ENCODE measurements at regions not wholly inside any gene's neighbourhood (a gene's known extent, or its start where the extent isn't known, plus 50 kb on each side); places are given as distances from the start of the nearest gene placed in this dataset.
"Not testable (repeated sequence)": the region's sequence is repeated elsewhere in the genome, so short reads cannot be mapped to it uniquely, and the experiment has no call there.

DNA sequence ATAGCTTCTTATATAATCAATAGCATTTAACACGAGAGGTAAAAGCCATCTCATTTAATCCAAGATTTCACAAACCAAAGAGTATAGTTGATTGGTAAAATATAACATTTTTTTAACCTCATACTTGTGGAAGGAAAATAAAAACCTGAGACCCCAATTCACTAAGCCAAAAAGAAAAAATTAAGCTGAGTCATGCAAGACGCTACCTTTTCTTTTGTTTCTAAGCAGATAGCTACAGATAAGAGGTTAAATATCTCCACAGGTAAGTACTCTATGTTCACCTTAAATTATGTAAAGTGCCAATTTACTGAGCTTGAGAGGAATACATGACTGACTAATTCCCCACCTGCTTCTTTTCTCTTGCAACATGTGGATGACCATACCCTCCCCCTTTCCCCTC is 656.4 kb downstream of the MECOM start:
- POLR2A ChIA-PET: no interaction called here
- CTCF ChIA-PET: no interaction called here
- no peaks in the 10 kb centered on the region for H3K9me3 ChIP-seq
- no peaks in the 10 kb centered on the region for H3K36me3 ChIP-seq (replicated peaks in 1 of 2; ENCODE audit: control insufficient read depth in 1 of 2, insufficient read depth in 2 of 2, low read length in 1 of 2)
- H3K4me3 ChIP-seq (ENCODE audit: low read depth in 2 of 2, low read length in 1 of 2): no peak overlapping the region
- DNase-seq: no peak
- H2AFZ ChIP-seq (ENCODE audit: low read depth): no peak overlapping the region
- no peak overlapping the region for H3K4me2 ChIP-seq
- no peak overlapping the region for H3K27ac ChIP-seq (ENCODE audit: low read depth in 2 of 2, low read length in 1 of 2)
- no peak overlapping the region for H3K9ac ChIP-seq
- H3F3A ChIP-seq (replicated peaks; ENCODE audit: insufficient read depth): no peaks in the 10 kb centered on the region
- H4K20me1 ChIP-seq (ENCODE audit: insufficient read depth): no peaks in the 10 kb centered on the region
- H3K79me2 ChIP-seq (ENCODE audit: insufficient read depth): no peaks in the 10 kb centered on the region
- WGBS (ENCODE audit: low lambda C conversion rate): 22% methylated on average over 2 of the region's 2 CpGs
- H3K27me3 ChIP-seq (ENCODE audit: insufficient read depth): no peaks in the 10 kb centered on the region
- no peaks in the 10 kb centered on the region for H3K9me2 ChIP-seq
- TF ChIP-seq CHD2 (IDR thresholded peaks at IDR 0.05; ENCODE audit: low read length, partially characterized antibody) (no peak), RAD21 (IDR thresholded peaks at IDR 0.05; ENCODE audit: low read length) (no peak), MEF2A (IDR thresholded peaks at IDR 0.05; ENCODE audit: borderline replicate concordance, low read depth) (no peak), JUND (IDR thresholded peaks at IDR 0.05) (no peak), MXI1 (IDR thresholded peaks at IDR 0.05; ENCODE audit: low read depth, low read length) (no peak), FOXJ3 (CRISPR knock-in tag; IDR thresholded peaks at IDR 0.05) (no peak), GABPA (IDR thresholded peaks at IDR 0.05; ENCODE audit: low read depth) (no peak), FOSL2 (IDR thresholded peaks at IDR 0.05; ENCODE audit: borderline replicate concordance, low read depth) (no peak), ELF1 (IDR thresholded peaks at IDR 0.05) (no peak), NFIC (IDR thresholded peaks at IDR 0.05; ENCODE audit: borderline replicate concordance) (no peak), YY1 (IDR thresholded peaks at IDR 0.05; ENCODE audit: low read depth) (no peak), TCF12 (IDR thresholded peaks at IDR 0.05) (no peak), SMC3 (IDR thresholded peaks at IDR 0.05; ENCODE audit: low read depth, low read length) (no peak), GATA2 (CRISPR knock-in tag; IDR thresholded peaks at IDR 0.05) (no peak), FOXM1 (IDR thresholded peaks at IDR 0.05; ENCODE audit: low read depth) (no peak)
- TF ChIP-seq, protein P1, sequence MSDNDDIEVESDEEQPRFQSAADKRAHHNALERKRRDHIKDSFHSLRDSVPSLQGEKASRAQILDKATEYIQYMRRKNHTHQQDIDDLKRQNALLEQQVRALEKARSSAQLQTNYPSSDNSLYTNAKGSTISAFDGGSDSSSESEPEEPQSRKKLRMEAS (IDR thresholded peaks at IDR 0.05; ENCODE audit: low read depth): no peak
- TF ChIP-seq, protein P2, sequence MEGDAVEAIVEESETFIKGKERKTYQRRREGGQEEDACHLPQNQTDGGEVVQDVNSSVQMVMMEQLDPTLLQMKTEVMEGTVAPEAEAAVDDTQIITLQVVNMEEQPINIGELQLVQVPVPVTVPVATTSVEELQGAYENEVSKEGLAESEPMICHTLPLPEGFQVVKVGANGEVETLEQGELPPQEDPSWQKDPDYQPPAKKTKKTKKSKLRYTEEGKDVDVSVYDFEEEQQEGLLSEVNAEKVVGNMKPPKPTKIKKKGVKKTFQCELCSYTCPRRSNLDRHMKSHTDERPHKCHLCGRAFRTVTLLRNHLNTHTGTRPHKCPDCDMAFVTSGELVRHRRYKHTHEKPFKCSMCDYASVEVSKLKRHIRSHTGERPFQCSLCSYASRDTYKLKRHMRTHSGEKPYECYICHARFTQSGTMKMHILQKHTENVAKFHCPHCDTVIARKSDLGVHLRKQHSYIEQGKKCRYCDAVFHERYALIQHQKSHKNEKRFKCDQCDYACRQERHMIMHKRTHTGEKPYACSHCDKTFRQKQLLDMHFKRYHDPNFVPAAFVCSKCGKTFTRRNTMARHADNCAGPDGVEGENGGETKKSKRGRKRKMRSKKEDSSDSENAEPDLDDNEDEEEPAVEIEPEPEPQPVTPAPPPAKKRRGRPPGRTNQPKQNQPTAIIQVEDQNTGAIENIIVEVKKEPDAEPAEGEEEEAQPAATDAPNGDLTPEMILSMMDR (IDR thresholded peaks at IDR 0.05): no peak
- TF ChIP-seq, protein P3, sequence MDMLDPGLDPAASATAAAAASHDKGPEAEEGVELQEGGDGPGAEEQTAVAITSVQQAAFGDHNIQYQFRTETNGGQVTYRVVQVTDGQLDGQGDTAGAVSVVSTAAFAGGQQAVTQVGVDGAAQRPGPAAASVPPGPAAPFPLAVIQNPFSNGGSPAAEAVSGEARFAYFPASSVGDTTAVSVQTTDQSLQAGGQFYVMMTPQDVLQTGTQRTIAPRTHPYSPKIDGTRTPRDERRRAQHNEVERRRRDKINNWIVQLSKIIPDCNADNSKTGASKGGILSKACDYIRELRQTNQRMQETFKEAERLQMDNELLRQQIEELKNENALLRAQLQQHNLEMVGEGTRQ (IDR thresholded peaks at IDR 0.05; ENCODE audit: borderline replicate concordance, low read depth, low read length): no peak
- TF ChIP-seq, protein P4, sequence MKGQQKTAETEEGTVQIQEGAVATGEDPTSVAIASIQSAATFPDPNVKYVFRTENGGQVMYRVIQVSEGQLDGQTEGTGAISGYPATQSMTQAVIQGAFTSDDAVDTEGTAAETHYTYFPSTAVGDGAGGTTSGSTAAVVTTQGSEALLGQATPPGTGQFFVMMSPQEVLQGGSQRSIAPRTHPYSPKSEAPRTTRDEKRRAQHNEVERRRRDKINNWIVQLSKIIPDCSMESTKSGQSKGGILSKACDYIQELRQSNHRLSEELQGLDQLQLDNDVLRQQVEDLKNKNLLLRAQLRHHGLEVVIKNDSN (IDR thresholded peaks at IDR 0.05; ENCODE audit: borderline replicate concordance, low read depth): no peak
- no peaks in the 10 kb centered on the region for H3K4me1 ChIP-seq (ENCODE audit: control insufficient read depth in 1 of 2, insufficient read depth in 2 of 2, low read depth in 1 of 2, low read length in 1 of 2)

DNA sequence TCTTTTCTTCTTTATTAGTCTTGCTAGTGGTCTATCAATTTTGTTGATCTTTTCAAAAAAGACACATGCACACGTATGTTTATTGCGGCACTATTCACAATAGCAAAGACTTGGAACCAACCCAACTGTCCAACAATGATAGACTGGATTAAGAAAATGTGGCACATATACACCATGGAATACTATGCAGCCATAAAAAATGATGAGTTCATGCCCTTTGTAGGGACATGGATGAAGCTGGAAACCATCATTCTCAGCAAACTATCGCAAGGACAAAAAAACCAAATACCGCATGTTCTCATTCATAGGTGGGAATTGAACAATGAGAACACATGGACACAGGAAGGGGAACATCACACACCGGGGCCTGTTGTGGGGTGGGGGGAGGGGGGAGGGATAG is 657.1 kb downstream of the MECOM start:
- POLR2A ChIA-PET; H3K9me3 ChIP-seq; H3K27ac ChIP-seq (ENCODE audit: low read depth in 2 of 2, low read length in 1 of 2); H3K36me3 ChIP-seq (replicated peaks in 1 of 2; ENCODE audit: control insufficient read depth in 1 of 2, insufficient read depth in 2 of 2, low read length in 1 of 2); H3K4me3 ChIP-seq (ENCODE audit: low read depth in 2 of 2, low read length in 1 of 2); H3K9me2 ChIP-seq; H3K27me3 ChIP-seq (ENCODE audit: insufficient read depth); H4K20me1 ChIP-seq (ENCODE audit: insufficient read depth); H3K79me2 ChIP-seq (ENCODE audit: insufficient read depth); H3K4me2 ChIP-seq; CTCF ChIA-PET; H3K4me1 ChIP-seq (ENCODE audit: control insufficient read depth in 1 of 2, insufficient read depth in 2 of 2, low read depth in 1 of 2, low read length in 1 of 2); H3F3A ChIP-seq (replicated peaks; ENCODE audit: insufficient read depth); H2AFZ ChIP-seq (ENCODE audit: low read depth); DNase-seq; H3K9ac ChIP-seq: not testable (repeated sequence)
- 85% methylated on average over 4 of the region's 5 CpGs for WGBS (ENCODE audit: low lambda C conversion rate)

Measured in SK-N-SH (cell line).